ENCODE measurements at regions not wholly inside any gene's neighbourhood (a gene's known extent, or its start where the extent isn't known, plus 50 kb on each side); places are given as distances from the start of the nearest gene placed in this dataset.

- Mint-ChIP-seq H3K36me3 (ENCODE audit: insufficient read depth, unreplicated experiment) (no peaks in the 10 kb centered on the region), H3K4me3 (ENCODE audit: unreplicated experiment) (no peak overlapping the region), H3K27ac (ENCODE audit: unreplicated experiment) (no peak overlapping the region), H3K27me3 (ENCODE audit: insufficient read depth, unreplicated experiment) (no peaks in the 10 kb centered on the region), H3K9me3 (ENCODE audit: unreplicated experiment) (no peaks in the 10 kb centered on the region), H3K4me1 (ENCODE audit: low read depth, unreplicated experiment) (peaks cover 14% of the 10 kb centered on the region)
- TF ChIP-seq, protein P1, sequence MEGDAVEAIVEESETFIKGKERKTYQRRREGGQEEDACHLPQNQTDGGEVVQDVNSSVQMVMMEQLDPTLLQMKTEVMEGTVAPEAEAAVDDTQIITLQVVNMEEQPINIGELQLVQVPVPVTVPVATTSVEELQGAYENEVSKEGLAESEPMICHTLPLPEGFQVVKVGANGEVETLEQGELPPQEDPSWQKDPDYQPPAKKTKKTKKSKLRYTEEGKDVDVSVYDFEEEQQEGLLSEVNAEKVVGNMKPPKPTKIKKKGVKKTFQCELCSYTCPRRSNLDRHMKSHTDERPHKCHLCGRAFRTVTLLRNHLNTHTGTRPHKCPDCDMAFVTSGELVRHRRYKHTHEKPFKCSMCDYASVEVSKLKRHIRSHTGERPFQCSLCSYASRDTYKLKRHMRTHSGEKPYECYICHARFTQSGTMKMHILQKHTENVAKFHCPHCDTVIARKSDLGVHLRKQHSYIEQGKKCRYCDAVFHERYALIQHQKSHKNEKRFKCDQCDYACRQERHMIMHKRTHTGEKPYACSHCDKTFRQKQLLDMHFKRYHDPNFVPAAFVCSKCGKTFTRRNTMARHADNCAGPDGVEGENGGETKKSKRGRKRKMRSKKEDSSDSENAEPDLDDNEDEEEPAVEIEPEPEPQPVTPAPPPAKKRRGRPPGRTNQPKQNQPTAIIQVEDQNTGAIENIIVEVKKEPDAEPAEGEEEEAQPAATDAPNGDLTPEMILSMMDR (IDR thresholded peaks at IDR 0.05; ENCODE audit: insufficient read depth in 1 of 2, low read depth in 1 of 2, low read length in 1 of 2, severe bottlenecking in 1 of 2, unreplicated experiment in 1 of 2) = no peak
- Histone ChIP-seq H3K27me3 (replicated peaks; ENCODE audit: control insufficient read depth, insufficient read depth, low read length) (no peaks in the 10 kb centered on the region), H3K4me3 (ENCODE audit: low read depth, low read length) (no peak overlapping the region), H3K4me1 (no peaks in the 10 kb centered on the region), H3K9me3 (no peaks in the 10 kb centered on the region), H3K36me3 (ENCODE audit: control insufficient read depth, insufficient read depth, low read length) (no peaks in the 10 kb centered on the region)
- CTCF ChIA-PET = no interaction called here
- DNase-seq = no peak
- POLR2A ChIA-PET = no interaction called here
- BruUV-seq (replicated peaks) = no TSS peak
- intact Hi-C loops (cut with micrococcal nuclease; ENCODE audit: unreplicated experiment) = no loop called here
Observed at GRCh38 chr2:156748221-156748620, 312.0 kb downstream of the GPD2 start.

DNA sequence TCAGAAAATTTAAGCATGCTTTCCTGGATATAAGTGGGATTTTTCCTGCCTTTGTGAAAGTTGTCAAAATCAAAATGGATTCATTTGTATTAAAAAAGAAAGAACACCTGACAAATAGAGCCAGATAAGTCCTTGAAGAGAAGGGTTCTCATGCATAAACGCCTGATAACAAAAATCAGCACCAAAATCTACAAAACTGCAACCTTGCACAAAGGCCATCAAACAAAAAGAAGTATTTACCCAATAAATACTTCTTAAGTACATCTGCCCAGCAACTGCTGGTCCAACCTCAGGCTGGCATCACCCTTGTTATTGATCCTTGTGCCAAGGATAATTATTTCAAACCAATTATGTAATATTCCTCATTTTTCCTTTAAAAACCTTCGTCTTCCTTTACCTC, 315.9 kb downstream of the GPD2 start:
- ChIA-PET POLR2A (no interaction called here), CTCF (no interaction called here)
- no TSS peak for BruUV-seq (replicated peaks)
- H3K4me3 ChIP-seq (ENCODE audit: low read depth, low read length) = no peak overlapping the region
- Mint-ChIP-seq H3K27me3 (ENCODE audit: insufficient read depth, unreplicated experiment) (no peaks in the 10 kb centered on the region), H3K27ac (ENCODE audit: unreplicated experiment) (no peak overlapping the region), H3K36me3 (ENCODE audit: insufficient read depth, unreplicated experiment) (no peaks in the 10 kb centered on the region), H3K9me3 (ENCODE audit: unreplicated experiment) (no peaks in the 10 kb centered on the region), H3K4me1 (ENCODE audit: low read depth, unreplicated experiment) (peaks cover 17% of the 10 kb centered on the region), H3K4me3 (ENCODE audit: unreplicated experiment) (no peak overlapping the region)
- intact Hi-C loops (cut with micrococcal nuclease; ENCODE audit: unreplicated experiment) = no loop called here
- no peaks in the 10 kb centered on the region for H3K27me3 ChIP-seq (replicated peaks; ENCODE audit: control insufficient read depth, insufficient read depth, low read length)
- H3K9me3 ChIP-seq = no peaks in the 10 kb centered on the region
- no peak for DNase-seq
- no peaks in the 10 kb centered on the region for H3K4me1 ChIP-seq
- H3K36me3 ChIP-seq (ENCODE audit: control insufficient read depth, insufficient read depth, low read length) = no peaks in the 10 kb centered on the region
- TF ChIP-seq, protein P1 (IDR thresholded peaks at IDR 0.05; ENCODE audit: insufficient read depth in 1 of 2, low read depth in 1 of 2, low read length in 1 of 2, severe bottlenecking in 1 of 2, unreplicated experiment in 1 of 2) = no peak

DNA sequence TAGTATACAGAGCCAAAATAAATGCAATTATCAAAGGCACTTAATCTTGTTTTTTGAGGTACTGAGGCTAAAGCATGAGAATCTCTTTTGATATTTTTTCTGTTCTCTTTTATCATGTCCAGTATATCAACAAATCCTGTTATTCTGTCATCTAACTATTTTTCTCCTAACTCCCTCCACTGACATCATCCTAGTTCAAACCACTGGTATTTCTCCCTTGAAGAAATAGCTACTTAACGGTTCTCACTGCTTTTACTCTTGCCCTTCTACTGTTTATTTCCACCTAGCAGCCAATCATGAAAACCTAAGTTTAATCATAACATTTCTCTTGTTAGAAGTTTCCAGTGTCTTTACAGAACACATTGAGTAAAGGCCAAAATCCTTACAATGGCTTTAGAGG, 317.6 kb downstream of the GPD2 start:
- no peaks in the 10 kb centered on the region for H3K36me3 Mint-ChIP-seq (ENCODE audit: insufficient read depth, unreplicated experiment)
- no peak overlapping the region for H3K4me3 Mint-ChIP-seq (ENCODE audit: unreplicated experiment)
- H3K9me3 Mint-ChIP-seq (ENCODE audit: unreplicated experiment) = no peaks in the 10 kb centered on the region
- ChIA-PET POLR2A (no interaction called here), CTCF (no interaction called here)
- no peak overlapping the region for H3K27ac Mint-ChIP-seq (ENCODE audit: unreplicated experiment)
- no peak overlapping the region for H3K4me3 ChIP-seq (ENCODE audit: low read depth, low read length)
- TF ChIP-seq, protein P1 (IDR thresholded peaks at IDR 0.05; ENCODE audit: insufficient read depth in 1 of 2, low read depth in 1 of 2, low read length in 1 of 2, severe bottlenecking in 1 of 2, unreplicated experiment in 1 of 2) = no peak
- H3K4me1 ChIP-seq = no peaks in the 10 kb centered on the region
- no peaks in the 10 kb centered on the region for H3K36me3 ChIP-seq (ENCODE audit: control insufficient read depth, insufficient read depth, low read length)
- BruUV-seq (replicated peaks) = no TSS peak
- no peak for DNase-seq
- intact Hi-C loops (cut with micrococcal nuclease; ENCODE audit: unreplicated experiment) = no loop called here
- H3K4me1 Mint-ChIP-seq (ENCODE audit: low read depth, unreplicated experiment) = peaks cover 11% of the 10 kb centered on the region
- H3K27me3 ChIP-seq (replicated peaks; ENCODE audit: control insufficient read depth, insufficient read depth, low read length) = no peaks in the 10 kb centered on the region
- H3K9me3 ChIP-seq = no peaks in the 10 kb centered on the region
- H3K27me3 Mint-ChIP-seq (ENCODE audit: insufficient read depth, unreplicated experiment) = no peaks in the 10 kb centered on the region

Measured in Caco-2 (cell line).